IMR-90 (cell line): ENCODE measurements at regions not wholly inside any gene's neighbourhood (a gene's known extent, or its start where the extent isn't known, plus 50 kb on each side); places are given as distances from the start of the nearest gene placed in this dataset.

Source experiments
- MAFK ChIP-seq: IDR thresholded peaks from 2 replicates; pipeline ENCODE4 v1.6.1; 2012; ENCODE audit warnings: low read depth, low read length, improper control_type of control experiment
- MAZ ChIP-seq: IDR thresholded peaks from 2 replicates; pipeline ENCODE4 v1.6.1; 2012; ENCODE audit warnings: low read depth, mild to moderate bottlenecking, low read length, improper control_type of control experiment, moderate library complexity, borderline replicate concordance
- MXI1 ChIP-seq: IDR thresholded peaks from 2 replicates; pipeline ENCODE4 v1.6.1; 2012; ENCODE audit warnings: low read depth, mild to moderate bottlenecking, low read length, moderate library complexity, borderline replicate concordance
- POLR2A ChIP-seq: IDR thresholded peaks from 2 replicates; pipeline ENCODE4 v1.6.1; 2012; ENCODE audit warnings: mild to moderate bottlenecking, low read depth, low read length
- RFX5 ChIP-seq: IDR thresholded peaks from 2 replicates; pipeline ENCODE4 v1.8.0; 2012; ENCODE audit warnings: low read depth, mild to moderate bottlenecking, low read length, moderate library complexity
- USF2 ChIP-seq: fragments of 150-350 bp; IDR thresholded peaks from 2 replicates; pipeline ENCODE4 v1.6.1; 2017; ENCODE audit warnings: mild to moderate bottlenecking, antibody characterized with exemption, low read length, low read depth
- TF ChIP-seq, protein P1 (sequence below): conservative IDR thresholded peaks from 2 replicates; pipeline ENCODE4 v1.5.1; 2012; ENCODE audit warnings: mild to moderate bottlenecking, low read depth, low read length, improper control_type of control experiment

GRCh38 chr4:126529997-126530396 lies 1102.8 kb upstream of the INTU start:
- TF ChIP-seq, protein P1, sequence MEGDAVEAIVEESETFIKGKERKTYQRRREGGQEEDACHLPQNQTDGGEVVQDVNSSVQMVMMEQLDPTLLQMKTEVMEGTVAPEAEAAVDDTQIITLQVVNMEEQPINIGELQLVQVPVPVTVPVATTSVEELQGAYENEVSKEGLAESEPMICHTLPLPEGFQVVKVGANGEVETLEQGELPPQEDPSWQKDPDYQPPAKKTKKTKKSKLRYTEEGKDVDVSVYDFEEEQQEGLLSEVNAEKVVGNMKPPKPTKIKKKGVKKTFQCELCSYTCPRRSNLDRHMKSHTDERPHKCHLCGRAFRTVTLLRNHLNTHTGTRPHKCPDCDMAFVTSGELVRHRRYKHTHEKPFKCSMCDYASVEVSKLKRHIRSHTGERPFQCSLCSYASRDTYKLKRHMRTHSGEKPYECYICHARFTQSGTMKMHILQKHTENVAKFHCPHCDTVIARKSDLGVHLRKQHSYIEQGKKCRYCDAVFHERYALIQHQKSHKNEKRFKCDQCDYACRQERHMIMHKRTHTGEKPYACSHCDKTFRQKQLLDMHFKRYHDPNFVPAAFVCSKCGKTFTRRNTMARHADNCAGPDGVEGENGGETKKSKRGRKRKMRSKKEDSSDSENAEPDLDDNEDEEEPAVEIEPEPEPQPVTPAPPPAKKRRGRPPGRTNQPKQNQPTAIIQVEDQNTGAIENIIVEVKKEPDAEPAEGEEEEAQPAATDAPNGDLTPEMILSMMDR = no peak
- TF ChIP-seq MAZ (no peak), USF2 (no peak), MXI1 (no peak), POLR2A (no peak), MAFK (no peak), RFX5 (no peak)
